Tongue (tissue), 1 donor: ENCODE measurements at regions not wholly inside any gene's neighbourhood (a gene's known extent, or its start where the extent isn't known, plus 50 kb on each side); places are given as distances from the start of the nearest gene placed in this dataset.
A peak's percentile ranks its signal among the peaks of the same experiment; 100 is the strongest.

Experiments
- DNase-seq: peaks from one replicate; pipeline ENCODE4 v3.0.0-alpha.2; 2015

- DNase-seq, result no peak
These were observed 279.6 kb upstream of the PLET1 start for GRCh38 chr11:112540261-112540660.

GRCh38 chr11:112541140-112542046 lies 280.7 kb upstream of the PLET1 start:
- DNase-seq, result peak; percentile 69

- no peak for DNase-seq
These were observed 281.8 kb upstream of the PLET1 start for GRCh38 chr11:112542479-112542878.

- DNase-seq, result no peak
These were observed 282.7 kb upstream of the PLET1 start for GRCh38 chr11:112543390-112543789.

- DNase-seq, result no peak
These were observed 288.0 kb upstream of the PLET1 start for GRCh38 chr11:112548641-112549040.

- no peak for DNase-seq
These were observed 292.6 kb upstream of the PLET1 start for GRCh38 chr11:112553205-112553731.

- no peak for DNase-seq
These were observed 293.9 kb upstream of the PLET1 start for GRCh38 chr11:112554586-112554985.

GRCh38 chr11:112555491-112556364 lies 295.1 kb upstream of the PLET1 start:
- DNase-seq, result peak; percentile 64

GRCh38 chr11:112558691-112559090 lies 298.0 kb upstream of the PLET1 start:
- DNase-seq, result no peak

GRCh38 chr11:112563808-112564207 lies 303.1 kb upstream of the PLET1 start:
- no peak for DNase-seq

GRCh38 chr11:112564228-112564955 lies 303.7 kb upstream of the PLET1 start:
- DNase-seq, result peak; percentile 81

GRCh38 chr11:112565551-112565950 lies 304.9 kb upstream of the PLET1 start:
- no peak for DNase-seq

GRCh38 chr11:112566124-112566523 lies 305.5 kb upstream of the PLET1 start:
- peak; percentile 10 for DNase-seq

- DNase-seq, result no peak
These were observed 309.7 kb upstream of the PLET1 start for GRCh38 chr11:112570333-112570732.

GRCh38 chr11:112579282-112579681 lies 318.6 kb upstream of the PLET1 start:
- DNase-seq, result peak; percentile 65

- no peak for DNase-seq
These were observed 320.2 kb upstream of the PLET1 start for GRCh38 chr11:112580864-112581263.

GRCh38 chr11:112581747-112582146 lies 321.1 kb upstream of the PLET1 start:
- no peak for DNase-seq

GRCh38 chr11:112582366-112582765 lies 321.7 kb upstream of the PLET1 start:
- no peak for DNase-seq

- no peak for DNase-seq
These were observed 322.7 kb upstream of the PLET1 start for GRCh38 chr11:112583261-112583893.

GRCh38 chr11:112584672-112585071 lies 324.0 kb upstream of the PLET1 start:
- no peak for DNase-seq

GRCh38 chr11:112587664-112588063 lies 327.0 kb upstream of the PLET1 start:
- DNase-seq, result no peak

GRCh38 chr11:112588252-112588694 lies 327.6 kb upstream of the PLET1 start:
- peak; percentile 95 for DNase-seq
